ENCODE measurements at regions not wholly inside any gene's neighbourhood (a gene's known extent, or its start where the extent isn't known, plus 50 kb on each side); places are given as distances from the start of the nearest gene placed in this dataset.

DNA sequence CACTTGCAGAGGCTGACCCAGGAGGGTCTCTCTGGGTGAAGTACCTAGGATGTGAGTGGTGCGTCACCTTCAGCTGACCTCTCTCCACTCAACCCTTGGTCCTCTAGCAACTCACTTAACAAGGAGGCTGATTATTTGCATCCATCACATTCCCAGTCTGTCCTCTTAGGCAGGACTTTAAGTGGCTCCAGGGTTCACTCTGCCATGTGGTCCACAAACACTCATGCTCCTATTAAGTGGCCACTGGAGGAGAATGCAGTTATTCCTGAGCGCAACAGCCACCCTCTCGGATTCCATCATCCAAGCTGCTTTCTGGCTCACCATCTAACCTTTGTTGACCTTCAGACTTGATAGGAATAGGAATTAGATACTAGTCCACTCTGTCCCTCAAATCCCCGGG is 61.1 kb upstream of the SCAF8 start:
- H4K20me1 ChIP-seq (ENCODE audit: control insufficient read depth, extremely low read depth, insufficient read depth, low read length) = no peaks in the 10 kb centered on the region
- H3K36me3 ChIP-seq (ENCODE audit: control insufficient read depth in 2 of 2, extremely low read depth in 1 of 2, insufficient read depth in 2 of 2, low read length in 2 of 2) = no peaks in the 10 kb centered on the region
- no peaks in the 10 kb centered on the region for H3K4me1 ChIP-seq (ENCODE audit: control insufficient read depth, extremely low read depth, insufficient read depth, low read length)
- no peak overlapping the region for H3K9ac ChIP-seq (ENCODE audit: control insufficient read depth, extremely low read depth, insufficient read depth, low read length)
- no peaks in the 10 kb centered on the region for H3K27me3 ChIP-seq (ENCODE audit: control insufficient read depth, extremely low read depth, insufficient read depth, low read length)
- DNase-seq (ENCODE audit: low read depth, low spot score) = no peak
- H3K4me2 ChIP-seq (ENCODE audit: control insufficient read depth, extremely low read depth, insufficient read depth, low read depth, low read length) = no peak overlapping the region
- dilution Hi-C loops (cut with MboI; ENCODE audit: extremely low pct_ligation_motif_present, low sequenced_read_pairs) = no loop called here
- H3K9me3 ChIP-seq (ENCODE audit: control insufficient read depth, low read depth, low read length) = no peaks in the 10 kb centered on the region
- H3K27ac ChIP-seq (ENCODE audit: control insufficient read depth, insufficient read depth, low read length) = no peak overlapping the region
- no peak overlapping the region for H3K4me3 ChIP-seq (ENCODE audit: control insufficient read depth in 2 of 3, extremely low read depth in 1 of 3, insufficient read depth in 2 of 3, low read depth in 1 of 3, low read length in 3 of 3)
- FAIRE-seq = no peak
- H3K79me2 ChIP-seq (ENCODE audit: control insufficient read depth, insufficient read depth, low read length) = no peaks in the 10 kb centered on the region
- H2AFZ ChIP-seq (ENCODE audit: control insufficient read depth, low read length) = no peak overlapping the region
- H3K9me1 ChIP-seq (ENCODE audit: control insufficient read depth, extremely low read depth, insufficient read depth, low read length) = no peaks in the 10 kb centered on the region
- no peak for TF ChIP-seq EZH2 (IDR thresholded peaks at IDR 0.05; ENCODE audit: low read length)
- no peak for TF ChIP-seq CTCF (optimal IDR thresholded peaks at IDR 0.05 in 1 of 3, IDR thresholded peaks at IDR 0.05 in 1 of 3, conservative IDR thresholded peaks at IDR 0.05 in 1 of 3; ENCODE audit: extremely low read depth in 1 of 3, insufficient read depth in 2 of 3, low read length in 3 of 3)

GRCh38 chr6:154673919-154674318 is 59.3 kb upstream of the SCAF8 start:
- dilution Hi-C loops (cut with MboI; ENCODE audit: extremely low pct_ligation_motif_present, low sequenced_read_pairs) = no loop called here
- Histone ChIP-seq H3K4me2 (ENCODE audit: control insufficient read depth, extremely low read depth, insufficient read depth, low read depth, low read length) (no peak overlapping the region), H3K9ac (ENCODE audit: control insufficient read depth, extremely low read depth, insufficient read depth, low read length) (no peak overlapping the region), H4K20me1 (ENCODE audit: control insufficient read depth, extremely low read depth, insufficient read depth, low read length) (no peaks in the 10 kb centered on the region), H3K4me3 (ENCODE audit: control insufficient read depth in 2 of 3, extremely low read depth in 1 of 3, insufficient read depth in 2 of 3, low read depth in 1 of 3, low read length in 3 of 3) (no peak overlapping the region), H2AFZ (ENCODE audit: control insufficient read depth, low read length) (no peak overlapping the region), H3K27ac (ENCODE audit: control insufficient read depth, insufficient read depth, low read length) (no peak overlapping the region), H3K4me1 (ENCODE audit: control insufficient read depth, extremely low read depth, insufficient read depth, low read length) (no peaks in the 10 kb centered on the region), H3K27me3 (ENCODE audit: control insufficient read depth, extremely low read depth, insufficient read depth, low read length) (no peaks in the 10 kb centered on the region), H3K9me1 (ENCODE audit: control insufficient read depth, extremely low read depth, insufficient read depth, low read length) (no peaks in the 10 kb centered on the region), H3K9me3 (ENCODE audit: control insufficient read depth, low read depth, low read length) (no peaks in the 10 kb centered on the region), H3K36me3 (ENCODE audit: control insufficient read depth in 2 of 2, extremely low read depth in 1 of 2, insufficient read depth in 2 of 2, low read length in 2 of 2) (no peaks in the 10 kb centered on the region), H3K79me2 (ENCODE audit: control insufficient read depth, insufficient read depth, low read length) (no peaks in the 10 kb centered on the region)
- FAIRE-seq (no peak), DNase-seq (ENCODE audit: low read depth, low spot score) (no peak)
- TF ChIP-seq CTCF (optimal IDR thresholded peaks at IDR 0.05 in 1 of 3, IDR thresholded peaks at IDR 0.05 in 1 of 3, conservative IDR thresholded peaks at IDR 0.05 in 1 of 3; ENCODE audit: extremely low read depth in 1 of 3, insufficient read depth in 2 of 3, low read length in 3 of 3) (no peak), EZH2 (IDR thresholded peaks at IDR 0.05; ENCODE audit: low read length) (no peak)
